Dendritic cell treated with granulocyte-macrophage colony-stimulating factor and Interleukin-4, amounts not matched to agents 40 ng/mL and 50 ng/mL, for 4 days (primary cell): ENCODE measurements at regions not wholly inside any gene's neighbourhood (a gene's known extent, or its start where the extent isn't known, plus 50 kb on each side); places are given as distances from the start of the nearest gene placed in this dataset.
A peak's percentile ranks its signal among the peaks of the same experiment; 100 is the strongest.
"Not testable (repeated sequence)": the region's sequence is repeated elsewhere in the genome, so short reads cannot be mapped to it uniquely, and the experiment has no call there.

Experiments used
- H3K27ac Mint-ChIP-seq: one replicate; pipeline ENCODE4 v1.8.0; 2022; ENCODE audit warnings: mild to moderate bottlenecking, mixed read lengths
- H3K27me3 Mint-ChIP-seq: one replicate; pipeline ENCODE4 v1.8.0; 2022; ENCODE audit warnings: mild to moderate bottlenecking, mixed read lengths
- H3K36me3 Mint-ChIP-seq: one replicate; pipeline ENCODE4 v1.8.0; 2022; ENCODE audit warnings: low read depth, mixed read lengths
- H3K4me1 Mint-ChIP-seq: one replicate; pipeline ENCODE4 v1.8.0; 2022; ENCODE audit warnings: low read depth, mixed read lengths
- H3K4me3 Mint-ChIP-seq: one replicate; pipeline ENCODE4 v1.8.0; 2022; ENCODE audit warnings: mild to moderate bottlenecking, moderate library complexity, mixed read lengths
- H3K9me3 Mint-ChIP-seq: one replicate; pipeline ENCODE4 v1.8.0; 2022; ENCODE audit warnings: mixed read lengths
- intact Hi-C: fragments of 100-400 bp; cut with micrococcal nuclease; formaldehyde crosslinking; loops from one replicate; pipeline ENCODE4 v1.15.0; 2022

DNA sequence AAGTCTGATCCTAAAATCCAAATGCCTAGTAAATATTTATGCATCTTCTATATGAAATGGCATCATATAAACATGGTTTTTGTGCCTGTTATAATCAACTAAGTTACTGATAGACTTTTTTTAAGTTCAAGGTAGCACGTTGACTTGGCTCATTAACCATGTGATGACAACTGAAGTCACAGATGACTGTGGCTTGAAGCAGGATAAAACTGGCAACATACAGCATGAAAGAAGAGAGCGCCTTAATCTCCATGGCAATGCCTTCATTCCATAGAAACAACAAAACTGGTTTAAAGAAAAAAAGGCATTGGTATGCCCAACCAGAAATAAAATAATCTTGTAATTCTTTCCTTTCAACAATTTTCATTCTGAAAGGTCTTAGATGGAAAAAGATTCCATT, 188.9 kb upstream of the CDK1 start:
- Mint-ChIP-seq H3K27me3 (no peaks in the 10 kb centered on the region), H3K4me1 (no peaks in the 10 kb centered on the region), H3K4me3 (no peak overlapping the region), H3K27ac (no peak overlapping the region), H3K9me3 (no peaks in the 10 kb centered on the region), H3K36me3 (no peaks in the 10 kb centered on the region)
- intact Hi-C loops = no loop called here

DNA sequence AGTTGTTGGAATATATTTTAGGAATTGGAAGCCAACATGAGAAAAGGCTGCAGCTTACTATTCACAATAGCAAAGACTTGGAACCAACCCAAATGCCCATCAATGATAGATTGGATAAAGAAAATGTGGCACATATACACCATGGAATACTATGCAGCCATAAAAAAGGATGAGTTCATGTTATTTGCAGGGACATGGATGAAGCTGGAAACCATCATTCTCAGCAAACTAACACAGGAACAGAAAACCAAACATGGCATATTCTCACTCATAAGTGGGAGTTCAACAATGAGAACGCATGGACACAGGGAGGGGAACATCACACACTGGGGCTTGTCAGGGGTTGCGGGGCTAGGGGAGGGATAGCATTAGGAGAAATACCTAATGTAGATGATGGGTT, 192.1 kb upstream of the ANK3 start:
- intact Hi-C loops, H3K9me3 Mint-ChIP-seq, H3K4me3 Mint-ChIP-seq, H3K4me1 Mint-ChIP-seq, H3K27ac Mint-ChIP-seq, H3K36me3 Mint-ChIP-seq, H3K27me3 Mint-ChIP-seq: not testable (repeated sequence)

DNA sequence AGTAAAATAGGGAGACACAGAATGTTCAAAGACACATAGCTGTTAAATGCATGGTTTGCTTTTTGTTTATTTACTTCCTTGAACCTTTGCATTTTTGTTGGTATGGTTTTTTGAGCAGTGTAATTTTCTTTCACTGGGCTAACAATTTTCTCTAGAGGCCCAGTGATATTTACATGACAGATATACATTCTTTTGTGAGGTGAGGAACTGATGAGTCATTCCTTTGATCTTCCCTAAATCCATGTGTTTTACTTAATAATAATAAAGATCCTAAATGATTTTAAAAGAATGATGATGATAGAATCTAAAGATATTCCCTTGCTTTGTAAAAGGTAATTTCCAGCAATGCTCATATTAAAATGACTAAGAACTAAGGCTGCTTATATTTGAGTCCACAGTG, 188.5 kb upstream of the ANK3 start:
- intact Hi-C loops = no loop called here
- no peak overlapping the region for H3K27ac Mint-ChIP-seq
- no peaks in the 10 kb centered on the region for H3K4me1 Mint-ChIP-seq
- H3K27me3 Mint-ChIP-seq = peaks cover 4% of the 10 kb centered on the region
- H3K9me3 Mint-ChIP-seq = no peaks in the 10 kb centered on the region
- no peak overlapping the region for H3K4me3 Mint-ChIP-seq
- H3K36me3 Mint-ChIP-seq = no peaks in the 10 kb centered on the region

DNA sequence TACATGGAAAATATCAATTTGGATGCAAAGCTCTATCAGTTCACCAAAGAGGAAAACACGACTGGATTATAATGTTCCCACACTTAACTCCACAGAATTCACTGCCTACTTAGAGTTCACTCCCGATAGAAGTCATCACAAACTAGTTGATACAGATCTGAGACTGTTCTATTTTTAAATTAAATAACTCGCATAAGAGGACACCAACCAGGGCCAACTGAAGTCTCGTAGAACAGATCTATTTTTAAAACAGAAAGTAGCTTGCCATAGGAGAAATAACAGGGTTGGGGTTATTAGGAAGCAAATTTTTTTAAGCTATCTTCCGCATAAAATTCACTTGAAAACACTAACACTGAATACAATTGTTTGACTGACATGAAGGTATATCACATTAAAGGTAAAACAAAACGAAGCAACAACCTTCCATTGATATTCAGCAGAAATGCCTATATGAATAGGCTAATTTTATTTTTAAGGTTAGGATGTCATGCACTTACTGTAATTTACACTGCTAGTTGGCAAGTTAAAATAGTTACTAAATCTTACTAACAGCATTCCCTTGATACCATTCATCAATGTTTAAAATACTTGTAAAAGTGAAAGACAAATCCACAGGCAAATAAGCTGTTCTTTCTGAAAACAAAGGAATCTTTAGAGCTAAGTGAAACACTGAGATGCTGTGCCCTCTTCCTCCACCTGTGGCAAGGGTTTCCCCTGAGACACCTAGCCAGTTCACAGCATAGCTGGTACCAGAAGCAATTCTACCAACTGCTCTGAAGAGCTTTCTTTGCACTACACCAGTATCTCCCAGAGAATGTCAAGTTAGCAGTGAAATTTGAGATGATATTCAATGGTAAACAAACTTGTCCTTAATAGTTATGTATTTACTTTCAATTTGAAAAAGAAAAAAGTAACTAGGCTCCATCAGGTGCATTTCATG, 186.7 kb upstream of the ANK3 start:
- intact Hi-C loops = no loop called here
- Mint-ChIP-seq H3K4me1 (peaks cover 10% of the 10 kb centered on the region), H3K27ac (peak overlapping the region; percentile 60), H3K4me3 (peak overlapping the region; percentile 51), H3K27me3 (peaks cover 13% of the 10 kb centered on the region), H3K9me3 (no peaks in the 10 kb centered on the region), H3K36me3 (no peaks in the 10 kb centered on the region)

DNA sequence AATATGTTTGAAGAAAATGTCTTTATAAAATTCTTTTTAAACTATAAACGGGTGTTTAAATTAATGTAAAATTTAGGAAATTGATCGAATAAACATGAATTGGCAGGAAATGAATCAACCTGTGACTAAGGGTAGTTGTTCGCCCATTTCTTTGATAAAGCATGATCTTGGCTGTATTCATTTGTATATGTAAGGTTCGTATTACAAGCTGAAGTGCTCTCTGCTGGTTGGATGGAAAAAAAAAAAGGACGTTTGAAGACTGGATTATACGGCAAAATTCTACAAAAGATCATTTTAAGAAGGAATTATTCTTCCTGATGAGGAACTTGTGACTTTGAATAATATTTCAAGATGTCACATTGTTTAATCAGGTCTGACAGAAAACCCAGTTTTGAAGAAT, 185.4 kb upstream of the ANK3 start:
- intact Hi-C loops = no loop called here
- no peak overlapping the region for H3K27ac Mint-ChIP-seq
- peaks cover 13% of the 10 kb centered on the region for H3K27me3 Mint-ChIP-seq
- no peak overlapping the region for H3K4me3 Mint-ChIP-seq
- H3K36me3 Mint-ChIP-seq = no peaks in the 10 kb centered on the region
- H3K9me3 Mint-ChIP-seq = no peaks in the 10 kb centered on the region
- peaks cover 10% of the 10 kb centered on the region for H3K4me1 Mint-ChIP-seq

DNA sequence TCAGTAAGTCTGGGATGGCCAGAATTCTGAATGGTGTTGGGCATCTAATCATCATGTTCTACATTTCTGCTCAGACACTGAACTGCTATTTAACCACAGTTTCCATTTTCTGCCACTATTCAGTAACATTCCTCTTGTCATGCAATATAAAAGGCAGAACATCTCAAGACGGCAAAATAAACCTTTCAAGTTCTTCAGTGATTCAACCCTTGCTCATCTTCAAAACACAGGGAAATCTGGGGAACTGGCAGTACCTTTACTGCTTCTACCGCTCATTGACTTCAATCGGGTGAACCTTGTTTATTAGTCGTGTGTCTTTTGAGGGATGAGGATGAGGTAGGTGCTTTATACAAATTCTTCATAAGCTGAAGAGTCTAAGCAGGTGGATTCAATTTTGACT, 184.7 kb upstream of the ANK3 start:
- Mint-ChIP-seq H3K27ac (no peak overlapping the region), H3K27me3 (peaks cover 13% of the 10 kb centered on the region), H3K36me3 (no peaks in the 10 kb centered on the region), H3K9me3 (no peaks in the 10 kb centered on the region), H3K4me3 (no peak overlapping the region), H3K4me1 (peaks cover 10% of the 10 kb centered on the region)
- intact Hi-C loops = no loop called here

DNA sequence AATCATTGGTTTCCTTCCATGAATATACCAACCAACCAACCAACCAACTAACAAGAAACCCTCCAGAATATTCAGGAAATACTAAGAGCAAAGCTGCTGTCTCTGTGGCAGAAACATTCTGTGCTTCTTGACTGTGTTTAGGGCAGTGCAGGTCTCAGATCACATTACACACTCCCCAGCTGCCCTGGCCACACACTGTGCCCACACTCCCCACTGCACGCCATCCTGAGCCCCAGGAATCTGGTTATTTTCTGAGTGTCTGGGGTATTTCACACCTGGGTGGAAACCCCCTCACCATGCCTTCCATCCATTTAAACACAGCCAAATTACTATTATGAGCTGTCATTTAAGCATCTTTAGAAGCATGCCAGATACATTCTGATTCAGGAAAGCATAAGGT, 183.7 kb upstream of the ANK3 start:
- Mint-ChIP-seq H3K27me3 (peaks cover 13% of the 10 kb centered on the region), H3K4me1 (peaks cover 10% of the 10 kb centered on the region), H3K9me3 (no peaks in the 10 kb centered on the region), H3K36me3 (no peaks in the 10 kb centered on the region), H3K27ac (no peak overlapping the region), H3K4me3 (no peak overlapping the region)
- intact Hi-C loops = no loop called here

DNA sequence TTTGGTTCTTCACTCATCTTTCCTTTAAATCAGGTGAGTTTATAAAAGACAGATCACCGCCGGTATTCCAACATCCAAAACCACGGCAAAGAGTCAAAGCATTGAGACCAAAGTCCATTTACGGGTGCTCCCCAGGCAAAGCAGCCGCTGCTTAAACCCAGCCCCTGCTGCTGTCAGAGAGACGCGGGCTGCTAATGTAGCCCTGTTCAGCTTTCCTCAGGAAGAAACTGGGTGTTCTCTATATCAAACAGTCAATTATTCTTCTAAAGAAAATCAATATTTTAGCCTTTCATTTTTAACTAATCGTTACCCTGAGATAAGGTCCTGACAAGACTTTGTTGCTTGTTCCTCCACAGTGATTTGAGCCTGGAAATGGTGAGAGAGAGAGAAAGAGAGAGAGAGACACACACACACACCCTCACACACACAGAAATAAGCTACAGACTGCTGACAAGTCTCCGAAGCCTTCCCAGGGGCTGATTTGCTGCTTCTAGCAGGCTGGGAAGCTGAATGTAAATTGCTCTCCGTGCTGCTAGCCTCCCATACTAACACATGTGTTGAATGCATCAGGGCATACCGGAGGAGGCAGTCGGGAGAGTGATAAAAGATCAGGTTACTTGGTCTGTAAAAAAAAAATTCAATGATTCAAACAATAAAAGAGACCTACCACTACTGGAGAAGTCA, 183.0 kb upstream of the ANK3 start:
- peak overlapping the region; percentile 79 for H3K4me3 Mint-ChIP-seq
- peaks cover 10% of the 10 kb centered on the region for H3K4me1 Mint-ChIP-seq
- peaks cover 5% of the 10 kb centered on the region for H3K9me3 Mint-ChIP-seq
- H3K27me3 Mint-ChIP-seq = peaks cover 13% of the 10 kb centered on the region
- no peaks in the 10 kb centered on the region for H3K36me3 Mint-ChIP-seq
- peak overlapping the region; percentile 68 for H3K27ac Mint-ChIP-seq
- intact Hi-C loops = no loop called here

DNA sequence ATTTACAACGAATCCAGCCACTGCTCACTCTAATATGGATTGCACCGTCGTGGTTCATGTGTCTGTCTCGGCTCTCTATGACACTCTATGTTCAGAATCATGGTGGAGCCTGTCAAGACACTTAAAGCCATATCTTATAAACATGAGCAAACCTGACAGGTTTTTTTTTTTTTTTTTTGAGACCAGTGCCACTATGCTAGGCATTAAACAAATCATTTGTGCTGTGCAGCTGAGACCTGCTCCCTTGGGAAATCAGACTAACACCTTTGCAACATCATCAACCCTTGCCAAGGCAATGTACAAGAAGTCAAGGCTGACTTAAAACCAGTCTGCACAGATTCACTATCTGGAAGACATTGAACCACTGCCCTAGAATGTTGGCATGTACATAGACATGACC, 181.2 kb upstream of the ANK3 start:
- Mint-ChIP-seq H3K36me3 (no peaks in the 10 kb centered on the region), H3K9me3 (peaks cover 21% of the 10 kb centered on the region), H3K27ac (no peak overlapping the region), H3K27me3 (peaks cover 13% of the 10 kb centered on the region), H3K4me1 (peaks cover 10% of the 10 kb centered on the region), H3K4me3 (no peak overlapping the region)
- intact Hi-C loops = no loop called here

DNA sequence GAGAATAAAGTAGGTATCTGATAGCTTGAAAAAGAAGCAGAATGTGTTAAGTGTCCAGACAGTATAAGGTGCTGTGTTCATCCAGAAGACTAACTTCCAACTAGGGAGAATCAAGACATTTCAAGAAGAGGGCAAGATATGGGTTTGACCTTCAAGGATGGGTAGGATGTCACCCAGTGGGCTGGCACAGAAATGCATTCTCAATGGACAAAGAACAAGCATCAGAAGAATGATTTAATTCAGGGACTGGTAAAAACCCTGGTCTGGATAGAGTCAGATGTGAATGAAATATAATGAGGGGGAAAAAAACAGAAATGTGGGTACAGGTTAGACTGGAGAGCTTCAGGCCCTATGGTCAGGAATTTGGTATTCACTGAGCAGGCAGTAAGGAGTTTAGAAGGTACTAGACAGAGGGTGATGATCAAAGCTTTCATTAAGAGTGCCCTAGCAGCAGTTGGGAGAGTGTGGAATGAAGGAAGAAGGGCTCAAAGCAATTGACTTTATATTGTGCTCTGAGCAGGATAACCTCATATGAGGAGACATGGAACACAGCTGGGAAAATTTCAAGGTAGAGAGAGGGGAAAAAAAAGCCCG, 180.7 kb upstream of the ANK3 start:
- no peaks in the 10 kb centered on the region for H3K36me3 Mint-ChIP-seq
- intact Hi-C loops = no loop called here
- peaks cover 10% of the 10 kb centered on the region for H3K4me1 Mint-ChIP-seq
- H3K27ac Mint-ChIP-seq = no peak overlapping the region
- H3K4me3 Mint-ChIP-seq = no peak overlapping the region
- H3K27me3 Mint-ChIP-seq = peaks cover 13% of the 10 kb centered on the region
- H3K9me3 Mint-ChIP-seq = peaks cover 25% of the 10 kb centered on the region

DNA sequence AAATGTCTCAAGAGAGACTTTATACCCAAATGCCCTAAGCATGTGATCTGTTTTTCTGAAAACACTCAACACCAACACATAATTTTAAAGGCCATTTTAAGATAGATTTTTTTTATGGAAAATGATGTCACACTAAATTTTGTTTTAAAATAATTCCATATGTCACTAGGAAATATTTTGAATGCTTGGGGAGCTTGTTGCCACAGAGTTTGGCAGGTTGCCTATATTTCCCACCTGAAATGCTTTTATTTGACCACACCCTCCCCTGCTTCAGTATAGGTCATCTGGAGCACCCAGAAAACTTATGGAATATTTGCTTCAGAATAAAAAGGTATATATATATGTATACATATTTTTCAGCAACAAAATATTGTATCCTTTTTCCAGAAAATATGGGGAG, 180.0 kb upstream of the ANK3 start:
- H3K27me3 Mint-ChIP-seq = peaks cover 13% of the 10 kb centered on the region
- no peak overlapping the region for H3K4me3 Mint-ChIP-seq
- H3K36me3 Mint-ChIP-seq = no peaks in the 10 kb centered on the region
- H3K9me3 Mint-ChIP-seq = peaks cover 25% of the 10 kb centered on the region
- no peak overlapping the region for H3K27ac Mint-ChIP-seq
- peaks cover 10% of the 10 kb centered on the region for H3K4me1 Mint-ChIP-seq
- intact Hi-C loops = no loop called here

DNA sequence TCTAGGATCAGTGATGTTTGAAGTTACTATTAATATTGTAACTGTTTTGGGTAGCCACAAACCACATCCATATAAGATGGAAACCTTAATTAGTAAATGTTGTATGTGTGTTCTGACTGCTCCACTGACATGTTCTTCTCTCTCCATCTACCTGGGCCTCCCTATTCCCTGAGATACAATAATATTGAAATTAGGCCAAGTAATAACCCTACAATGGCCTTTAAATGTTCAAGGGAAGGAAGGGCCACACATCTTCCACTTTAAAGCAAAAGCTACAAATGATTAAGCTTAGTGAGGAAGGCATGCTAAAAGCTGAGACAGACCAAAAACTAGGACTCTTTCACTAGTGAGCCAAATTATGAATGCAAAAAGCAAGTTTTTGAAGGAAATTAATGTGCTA, 176.4 kb upstream of the ANK3 start:
- H3K27me3 Mint-ChIP-seq = no peaks in the 10 kb centered on the region
- no peaks in the 10 kb centered on the region for H3K36me3 Mint-ChIP-seq
- peaks cover 8% of the 10 kb centered on the region for H3K4me1 Mint-ChIP-seq
- intact Hi-C loops = no loop called here
- H3K9me3 Mint-ChIP-seq = peaks cover 25% of the 10 kb centered on the region
- H3K4me3 Mint-ChIP-seq = no peak overlapping the region
- no peak overlapping the region for H3K27ac Mint-ChIP-seq

DNA sequence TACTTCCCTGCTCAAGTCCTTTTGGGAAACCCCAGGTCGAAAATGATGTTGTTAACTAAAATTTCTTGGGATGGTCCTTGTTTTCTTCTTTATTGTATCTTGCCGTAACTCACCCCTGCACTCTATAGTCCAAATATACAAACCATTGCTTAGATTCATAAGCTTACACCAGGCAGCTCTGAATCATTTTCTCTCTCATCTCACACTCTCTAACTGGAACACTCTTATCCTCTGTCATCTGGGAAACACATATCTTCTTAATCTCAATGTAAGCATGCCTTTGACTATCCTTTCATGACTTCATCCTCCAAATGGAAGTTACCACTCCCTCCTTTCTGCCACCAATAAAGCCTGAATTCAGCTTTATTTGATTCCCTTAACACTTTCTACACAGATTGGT, 175.8 kb upstream of the ANK3 start:
- Mint-ChIP-seq H3K36me3 (no peaks in the 10 kb centered on the region), H3K4me3 (no peak overlapping the region), H3K27me3 (no peaks in the 10 kb centered on the region), H3K27ac (no peak overlapping the region), H3K4me1 (peaks cover 10% of the 10 kb centered on the region), H3K9me3 (peaks cover 25% of the 10 kb centered on the region)
- intact Hi-C loops = no loop called here

DNA sequence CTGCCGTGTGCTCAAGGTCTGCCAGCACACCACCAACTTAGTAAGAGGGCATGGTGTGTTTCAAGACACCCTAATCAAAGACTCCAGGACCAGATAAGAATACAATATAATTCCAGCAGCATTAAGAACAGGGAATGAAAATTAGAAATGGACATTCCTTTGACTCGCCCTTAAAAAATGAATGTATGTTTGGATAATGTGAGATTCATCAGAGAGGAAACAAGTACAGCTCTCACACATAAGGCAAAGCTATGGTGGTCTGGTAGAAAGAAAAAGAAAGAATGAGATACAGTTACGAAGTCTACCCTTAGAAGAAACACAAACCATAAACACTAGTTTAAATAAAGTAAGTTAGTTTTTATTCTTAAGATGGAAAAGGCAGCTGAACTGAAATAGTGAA, 174.8 kb upstream of the ANK3 start:
- Mint-ChIP-seq H3K36me3 (no peaks in the 10 kb centered on the region), H3K9me3 (peaks cover 25% of the 10 kb centered on the region), H3K4me1 (peaks cover 10% of the 10 kb centered on the region), H3K4me3 (no peak overlapping the region), H3K27ac (no peak overlapping the region), H3K27me3 (no peaks in the 10 kb centered on the region)
- intact Hi-C loops = no loop called here
